Adrenal gland (tissue), 5 donors: ENCODE measurements at regions not wholly inside any gene's neighbourhood (a gene's known extent, or its start where the extent isn't known, plus 50 kb on each side); places are given as distances from the start of the nearest gene placed in this dataset.

Experiments used
- CTCF ChIP-seq, 6 experiments: fragments of 450-650 bp in 4 of 6; fragments of 200-600 bp in 2 of 6; sonication (generic) in 1 of 6; IDR thresholded peaks; 1 replicate in 5 of 6; 2 replicates in 1 of 6; pipeline versions ENCODE4 v1.5.1 to v1.8.0; 2016 to 2021; ENCODE audit warnings: antibody characterized with exemption in 6 of 6, mild to moderate bottlenecking in 2 of 6, moderate library complexity in 1 of 6
- POLR2A ChIP-seq, 2 donors: fragments of 450-650 bp; IDR thresholded peaks; one replicate each; pipeline ENCODE4 v1.6.1; 2017; ENCODE audit warnings: antibody characterized with exemption in 2 of 2, mild to moderate bottlenecking in 2 of 2, moderate library complexity in 1 of 2
- donor health status: DM: no; HTN: no; CAD: no.

- TF ChIP-seq CTCF (IDR thresholded peaks at IDR 0.05), result no peak
- TF ChIP-seq POLR2A (IDR thresholded peaks at IDR 0.05), result no peak
These were observed 155.1 kb downstream of the ZNF518B start for GRCh38 chr4:10302096-10302495.
